Astrocyte (in vitro differentiated cells and primary cell): ENCODE measurements at regions not wholly inside any gene's neighbourhood (a gene's known extent, or its start where the extent isn't known, plus 50 kb on each side); places are given as distances from the start of the nearest gene placed in this dataset.
"Not testable (repeated sequence)": the region's sequence is repeated elsewhere in the genome, so short reads cannot be mapped to it uniquely, and the experiment has no call there.

Experiments used
- DNase-seq: peaks from one replicate; pipeline ENCODE4 v3.0.0-alpha.2; 2010; ENCODE audit warnings: low read depth
- FAIRE-seq: peaks from 2 replicates; lab custom pipeline; 2011; peaks lifted over from hg19 to GRCh38; lab: Jason Lieb, UNC
- H2AFZ ChIP-seq: 2 replicates; pipeline ENCODE4 v1.6.0; 2012; ENCODE audit warnings: low read depth, low read length, inconsistent platforms
- H3K27ac ChIP-seq: 2 replicates; pipeline ENCODE4 v1.5.1; 2011; ENCODE audit warnings: low read depth, low read length, inconsistent platforms
- H3K27me3 ChIP-seq: 2 replicates; pipeline ENCODE4 v1.6.0; 2011; ENCODE audit warnings: low read length, inconsistent platforms; ENCODE audit not compliant: insufficient read depth
- H3K36me3 ChIP-seq: 2 replicates; pipeline ENCODE4 v1.5.1; 2011; ENCODE audit warnings: low read length, inconsistent platforms; ENCODE audit not compliant: insufficient read depth
- H3K4me1 ChIP-seq: 2 replicates; pipeline ENCODE4 v1.5.1; 2011; ENCODE audit warnings: low read length, inconsistent platforms; ENCODE audit not compliant: insufficient read depth
- H3K4me2 ChIP-seq: 2 replicates; pipeline ENCODE4 v1.6.0; 2012; ENCODE audit warnings: low read length, inconsistent platforms
- H3K4me3 ChIP-seq: 2 replicates; pipeline ENCODE4 v1.5.1; 2011; ENCODE audit warnings: low read depth, mild to moderate bottlenecking, low read length, inconsistent platforms; ENCODE audit not compliant: insufficient read depth
- H3K79me2 ChIP-seq: 2 replicates; pipeline ENCODE4 v1.6.0; 2012; ENCODE audit warnings: mild to moderate bottlenecking, low read length, inconsistent platforms; ENCODE audit not compliant: insufficient read depth
- H3K9ac ChIP-seq: 2 replicates; pipeline ENCODE4 v1.6.0; 2012; ENCODE audit warnings: mild to moderate bottlenecking, low read length, inconsistent platforms
- H3K9me3 ChIP-seq: 2 replicates; pipeline ENCODE4 v1.5.1; 2012; ENCODE audit warnings: low read depth, mild to moderate bottlenecking, low read length, inconsistent platforms; ENCODE audit not compliant: insufficient read depth
- H4K20me1 ChIP-seq: 2 replicates; pipeline ENCODE4 v1.6.0; 2012; ENCODE audit warnings: low read length, inconsistent platforms; ENCODE audit not compliant: insufficient read depth
- H3K27ac Mint-ChIP-seq: one replicate; pipeline ENCODE4 v1.8.0; 2021; ENCODE audit warnings: mild to moderate bottlenecking, mixed read lengths; ENCODE audit not compliant: unreplicated experiment
- H3K27me3 Mint-ChIP-seq: one replicate; pipeline ENCODE4 v1.8.0; 2021; ENCODE audit warnings: low read depth, mixed read lengths; ENCODE audit not compliant: unreplicated experiment
- H3K36me3 Mint-ChIP-seq: one replicate; pipeline ENCODE4 v1.8.0; 2021; ENCODE audit warnings: low read depth, mixed read lengths; ENCODE audit not compliant: unreplicated experiment
- H3K4me1 Mint-ChIP-seq: one replicate; pipeline ENCODE4 v1.8.0; 2021; ENCODE audit warnings: low read depth, mixed read lengths; ENCODE audit not compliant: unreplicated experiment
- H3K4me3 Mint-ChIP-seq: one replicate; pipeline ENCODE4 v1.8.0; 2021; ENCODE audit warnings: mild to moderate bottlenecking, moderate library complexity, mixed read lengths; ENCODE audit not compliant: unreplicated experiment
- H3K9me3 Mint-ChIP-seq: one replicate; pipeline ENCODE4 v1.8.0; 2021; ENCODE audit warnings: mild to moderate bottlenecking, mixed read lengths; ENCODE audit not compliant: unreplicated experiment
- CTCF ChIP-seq: IDR thresholded peaks from 2 replicates; pipeline ENCODE4 v1.5.1; 2011; ENCODE audit warnings: low read depth, mild to moderate bottlenecking, inconsistent platforms, low read length, moderate library complexity; ENCODE audit not compliant: insufficient read depth
- EZH2 ChIP-seq: IDR thresholded peaks from 2 replicates; pipeline ENCODE4 v1.6.1; 2012; ENCODE audit warnings: mild to moderate bottlenecking, low read length, inconsistent platforms; ENCODE audit not compliant: insufficient read depth

DNA sequence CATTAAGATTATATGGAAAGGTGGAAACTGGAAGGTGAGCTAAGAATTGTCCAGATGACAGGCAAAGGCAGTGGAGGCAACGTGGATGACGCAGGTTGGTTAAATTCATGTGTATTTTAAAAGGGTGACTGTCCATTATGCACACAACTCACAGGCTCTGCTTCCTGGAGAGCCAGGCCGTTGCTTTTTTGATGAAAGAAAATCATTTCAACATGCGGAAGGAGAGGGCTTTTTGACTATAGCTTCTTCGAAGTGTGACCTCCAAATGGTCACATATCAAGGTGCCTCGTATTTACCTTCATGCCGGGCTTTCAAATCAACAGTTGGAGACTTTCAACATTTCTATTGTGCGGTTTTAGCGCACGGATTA is 126.7 kb downstream of the MYCN start:
- no peaks in the 10 kb centered on the region for H3K79me2 ChIP-seq
- no peak overlapping the region for H3K9ac ChIP-seq
- no peak for DNase-seq
- no peaks in the 10 kb centered on the region for H3K27me3 ChIP-seq
- H3K4me1 ChIP-seq, result no peaks in the 10 kb centered on the region
- no peaks in the 10 kb centered on the region for H3K27me3 Mint-ChIP-seq
- H3K36me3 Mint-ChIP-seq, result no peaks in the 10 kb centered on the region
- TF ChIP-seq EZH2 (no peak), CTCF (no peak)
- no peak overlapping the region for H3K27ac Mint-ChIP-seq
- FAIRE-seq, result no peak
- H3K4me3 Mint-ChIP-seq, result no peak overlapping the region
- H3K4me1 Mint-ChIP-seq, result peaks cover 5% of the 10 kb centered on the region
- peaks cover 10% of the 10 kb centered on the region for H3K9me3 ChIP-seq
- no peak overlapping the region for H2AFZ ChIP-seq
- no peaks in the 10 kb centered on the region for H3K36me3 ChIP-seq
- no peak overlapping the region for H3K27ac ChIP-seq
- H3K4me2 ChIP-seq, result no peak overlapping the region
- H3K9me3 Mint-ChIP-seq, result peaks cover 15% of the 10 kb centered on the region
- H4K20me1 ChIP-seq, result no peaks in the 10 kb centered on the region
- H3K4me3 ChIP-seq, result no peak overlapping the region

GRCh38 chr2:16066261-16067036 is 126.1 kb downstream of the MYCN start:
- no peak overlapping the region for H3K27ac Mint-ChIP-seq

DNA sequence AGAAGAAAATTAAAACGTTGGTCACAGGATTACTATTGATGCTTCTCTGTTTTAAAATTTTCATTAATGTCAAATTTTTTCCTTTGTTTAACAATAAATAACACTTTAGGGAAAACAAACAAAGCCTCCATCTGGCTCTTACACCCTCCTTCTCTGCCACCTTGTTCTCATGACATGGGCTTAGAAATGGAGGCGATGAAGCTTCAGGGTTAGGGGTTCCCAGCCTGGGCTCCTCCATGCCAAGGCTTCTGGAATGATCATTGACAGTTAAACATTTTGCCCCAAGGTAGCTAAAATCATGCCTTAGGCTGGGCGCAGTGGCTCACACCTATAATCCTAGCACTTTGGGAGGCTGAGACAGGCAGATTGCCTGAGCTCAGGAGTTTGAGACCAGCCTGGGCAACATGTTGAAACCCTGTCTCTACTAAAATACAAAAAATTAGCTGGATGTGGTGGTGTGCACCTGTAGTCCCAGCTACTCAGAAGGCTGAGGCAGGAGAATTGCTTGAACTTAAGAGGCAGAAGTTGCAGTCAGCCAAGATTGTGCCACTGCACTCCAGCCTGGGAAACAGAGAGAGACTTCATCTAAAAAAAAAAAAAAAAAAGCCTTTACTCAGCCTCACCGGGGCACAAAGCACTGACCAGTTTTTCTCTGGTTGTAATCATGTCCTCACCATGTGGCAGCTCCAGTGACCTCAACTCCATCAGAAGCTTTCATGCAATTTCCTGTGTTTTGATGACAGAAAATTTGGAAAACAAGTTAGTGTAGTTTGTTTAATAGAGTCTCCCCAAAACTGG is 125.1 kb downstream of the MYCN start:
- not testable (repeated sequence) for H3K27ac Mint-ChIP-seq

More at GRCh38 chr2:16066261-16067036, 126.1 kb downstream of the MYCN start:
- Histone ChIP-seq H3K4me3 (no peak overlapping the region), H3K4me1 (no peaks in the 10 kb centered on the region), H3K79me2 (no peaks in the 10 kb centered on the region), H3K27ac (no peak overlapping the region), H3K9me3 (peaks cover 10% of the 10 kb centered on the region), H3K36me3 (no peaks in the 10 kb centered on the region), H4K20me1 (no peaks in the 10 kb centered on the region), H3K4me2 (no peak overlapping the region), H3K27me3 (no peaks in the 10 kb centered on the region), H2AFZ (no peak overlapping the region), H3K9ac (no peak overlapping the region)
- no peaks in the 10 kb centered on the region for H3K27me3 Mint-ChIP-seq
- H3K4me1 Mint-ChIP-seq, result peaks cover 5% of the 10 kb centered on the region
- no peak for FAIRE-seq
- peaks cover 15% of the 10 kb centered on the region for H3K9me3 Mint-ChIP-seq
- TF ChIP-seq CTCF (no peak), EZH2 (no peak)
- H3K36me3 Mint-ChIP-seq, result no peaks in the 10 kb centered on the region
- no peak overlapping the region for H3K4me3 Mint-ChIP-seq
- no peak for DNase-seq

More for the DNA sequence above, 125.1 kb downstream of the MYCN start:
- not testable (repeated sequence) for H3K9ac ChIP-seq, H3K27me3 Mint-ChIP-seq, H3K4me3 ChIP-seq, H3K36me3 Mint-ChIP-seq, H4K20me1 ChIP-seq, H3K4me3 Mint-ChIP-seq, H3K4me1 Mint-ChIP-seq, FAIRE-seq, H3K27ac ChIP-seq, H3K4me1 ChIP-seq, H3K79me2 ChIP-seq, DNase-seq, H3K36me3 ChIP-seq, H2AFZ ChIP-seq, H3K27me3 ChIP-seq, H3K4me2 ChIP-seq
- peaks cover 14% of the 10 kb centered on the region for H3K9me3 ChIP-seq
- H3K9me3 Mint-ChIP-seq, result peaks cover 18% of the 10 kb centered on the region
